GM12874 (cell line): ENCODE measurements at regions not wholly inside any gene's neighbourhood (a gene's known extent, or its start where the extent isn't known, plus 50 kb on each side); places are given as distances from the start of the nearest gene placed in this dataset.

Experiments
- CTCF ChIP-seq: IDR thresholded peaks from 2 replicates; pipeline ENCODE4 v1.5.1; 2011; ENCODE audit warnings: low read depth, mild to moderate bottlenecking, control low read depth, low read length, moderate library complexity; ENCODE audit not compliant: insufficient read depth

GRCh38 chr4:65868096-65868824, 198.0 kb upstream of the EPHA5 start:
- no peak for TF ChIP-seq CTCF

- TF ChIP-seq CTCF: peak; percentile 11; the same call in 1 of the 2 replicates
These were observed 195.2 kb upstream of the EPHA5 start for GRCh38 chr4:65865489-65865888.

- no peak for TF ChIP-seq CTCF
These were observed 191.7 kb upstream of the EPHA5 start for GRCh38 chr4:65861993-65862392.

GRCh38 chr4:65845199-65845773, 175.0 kb upstream of the EPHA5 start:
- no peak for TF ChIP-seq CTCF

- TF ChIP-seq CTCF: no peak
These were observed 169.1 kb upstream of the EPHA5 start for GRCh38 chr4:65839164-65839931.

- no peak for TF ChIP-seq CTCF
These were observed 164.4 kb upstream of the EPHA5 start for GRCh38 chr4:65834707-65835106.

- TF ChIP-seq CTCF: no peak
These were observed 161.5 kb upstream of the EPHA5 start for GRCh38 chr4:65831828-65832227.
